Endothelial cell of umbilical vein (primary cell): ENCODE measurements at regions not wholly inside any gene's neighbourhood (a gene's known extent, or its start where the extent isn't known, plus 50 kb on each side); places are given as distances from the start of the nearest gene placed in this dataset.

Experiments
- BruUV-seq: library from RNA; stranded (reverse); fragments of 400-500 nt; replicated peaks from 2 replicates; lab custom pipeline; 2021; lab: Mats Ljungman, UMichigan
- CTCF ChIA-PET: fragments of 300-600, 350-600 bp; sonication (Branson Sonifier 250); formaldehyde crosslinking; loops from one replicate; lab custom pipeline; 2021; ENCODE audit warnings: antibody characterized with exemption, inconsistent platforms; lab: Charles Lee
- POLR2A ChIA-PET: fragments of 300-600, 350-600 bp; sonication (Branson Sonifier 250); formaldehyde crosslinking; loops from one replicate; lab custom pipeline; 2021; ENCODE audit warnings: antibody characterized with exemption, inconsistent platforms; lab: Charles Lee
- DNase-seq: peaks from one replicate; pipeline ENCODE4 v3.0.0-alpha.2; 2011; ENCODE audit warnings: low read depth, low spot score
- FAIRE-seq: peaks from 2 replicates; lab custom pipeline; 2011; peaks lifted over from hg19 to GRCh38; lab: Jason Lieb, UNC
- H2AFZ ChIP-seq: 2 replicates; pipeline ENCODE4 v1.6.0; 2012; ENCODE audit warnings: low read depth, low read length, control low read depth, inconsistent platforms
- H3K27ac ChIP-seq: 2 replicates; pipeline ENCODE4 v1.5.1; 2011; ENCODE audit warnings: low read depth, mild to moderate bottlenecking, control low read depth, low read length, moderate library complexity; ENCODE audit not compliant: insufficient read depth
- H3K27me3 ChIP-seq, 2 experiments: 2 replicates each; pipeline versions ENCODE4 v1.6.0 to v1.6.1; 2011; ENCODE audit warnings: low read length in 2 of 2, mixed read lengths in 1 of 2; ENCODE audit not compliant: control insufficient read depth in 2 of 2, insufficient read depth in 2 of 2
- H3K36me3 ChIP-seq, 2 experiments: 2 replicates in 1 of 2; 3 replicates in 1 of 2; pipeline ENCODE4 v1.5.1; 2011; ENCODE audit warnings: low read length in 2 of 2, mild to moderate bottlenecking in 1 of 2, moderate library complexity in 1 of 2; ENCODE audit not compliant: control insufficient read depth in 2 of 2, insufficient read depth in 2 of 2; ENCODE audit errors: extremely low read depth in 1 of 2
- H3K4me1 ChIP-seq: 3 replicates; pipeline ENCODE4 v1.5.1; 2011; ENCODE audit warnings: mild to moderate bottlenecking, low read length; ENCODE audit not compliant: control insufficient read depth, insufficient read depth; ENCODE audit errors: extremely low read depth
- H3K4me2 ChIP-seq: 2 replicates; pipeline ENCODE4 v1.6.1; 2011; ENCODE audit warnings: low read length, control low read depth, mixed read lengths; ENCODE audit not compliant: insufficient read depth
- H3K4me3 ChIP-seq, 3 experiments: fragments of 200-600 bp in 1 of 3; sonication (generic), shearing (Covaris generic) in 1 of 3; replicated peaks in 1 of 3; 2 replicates each; pipeline ENCODE4 v1.5.1; 2011 to 2016; ENCODE audit warnings: control low read depth in 3 of 3, low read length in 3 of 3, mild to moderate bottlenecking in 2 of 3, inconsistent platforms in 1 of 3, low read depth in 1 of 3, moderate library complexity in 1 of 3; ENCODE audit not compliant: insufficient read depth in 1 of 3
- H3K79me2 ChIP-seq: 2 replicates; pipeline ENCODE4 v1.6.0; 2012; ENCODE audit warnings: low read length, inconsistent platforms; ENCODE audit not compliant: control insufficient read depth, insufficient read depth
- H3K9ac ChIP-seq: replicated peaks from 2 replicates; pipeline ENCODE3; 2011; ENCODE audit warnings: low read length, control low read depth; ENCODE audit not compliant: insufficient read depth; ENCODE audit errors: extremely low read depth
- H3K9me1 ChIP-seq: replicated peaks from 3 replicates; pipeline ENCODE4 v1.6.0; 2011; ENCODE audit warnings: mild to moderate bottlenecking, low read length; ENCODE audit not compliant: control insufficient read depth, insufficient read depth; ENCODE audit errors: extremely low read depth
- H3K9me3 ChIP-seq: replicated peaks from 2 replicates; pipeline ENCODE4 v1.5.1; 2012; ENCODE audit warnings: low read length, inconsistent platforms; ENCODE audit not compliant: control insufficient read depth, insufficient read depth
- H4K20me1 ChIP-seq: replicated peaks from 2 replicates; pipeline ENCODE3; 2011; ENCODE audit warnings: mild to moderate bottlenecking, low read length; ENCODE audit not compliant: control insufficient read depth, insufficient read depth; ENCODE audit errors: extremely low read depth
- EZH2 ChIP-seq: IDR thresholded peaks from 2 replicates; pipeline ENCODE4 v1.6.1; 2012; ENCODE audit warnings: borderline replicate concordance, low read depth, mild to moderate bottlenecking, moderate library complexity, low read length, inconsistent platforms; ENCODE audit not compliant: severe bottlenecking
- FOS ChIP-seq: IDR thresholded peaks from 2 replicates; pipeline ENCODE4 v1.6.1; 2011; ENCODE audit warnings: mild to moderate bottlenecking, low read length, moderate library complexity, borderline replicate concordance; ENCODE audit not compliant: insufficient read depth
- GATA2 ChIP-seq: IDR thresholded peaks from 2 replicates; pipeline ENCODE4 v1.7.0; 2011; ENCODE audit warnings: low read depth, mild to moderate bottlenecking, moderate library complexity, mixed read lengths, low read length; ENCODE audit not compliant: insufficient read length, insufficient read depth
- JUN ChIP-seq: IDR thresholded peaks from 2 replicates; pipeline ENCODE4 v1.6.1; 2011; ENCODE audit warnings: borderline replicate concordance, low read depth; ENCODE audit not compliant: insufficient read length, insufficient read depth
- MYC ChIP-seq: IDR thresholded peaks from one replicate; pipeline ENCODE4 v1.6.1; 2011; ENCODE audit warnings: mild to moderate bottlenecking, low read depth, low read length
- POLR2A ChIP-seq: IDR thresholded peaks from 2 replicates; pipeline ENCODE4 v1.6.1; 2012; ENCODE audit warnings: low read depth, mild to moderate bottlenecking, control low read depth, low read length
- POLR2AphosphoS5 ChIP-seq: IDR thresholded peaks from 2 replicates; pipeline ENCODE4 v1.6.1; 2012; ENCODE audit warnings: low read depth, mild to moderate bottlenecking, control low read depth, low read length, moderate library complexity; ENCODE audit not compliant: insufficient read depth
- dilution Hi-C: fragments of 300-500 bp; cut with MboI; formaldehyde crosslinking; loops from one replicate; pipeline ENCODE4 v1.15.0; 2019; ENCODE audit warnings: low sequenced_read_pairs; ENCODE audit not compliant: extremely low pct_ligation_motif_present
- intact Hi-C: fragments of 100-400 bp; cut with micrococcal nuclease; formaldehyde crosslinking; loops from one replicate; pipeline ENCODE4 v1.10.0; 2022
- TF ChIP-seq, protein P1 (sequence below), 2 donors: IDR thresholded peaks; 1 replicate in 1 of 2; 2 replicates in 1 of 2; pipeline ENCODE4 v1.5.1; 2011; ENCODE audit warnings: low read length in 2 of 2, mild to moderate bottlenecking in 2 of 2, moderate library complexity in 2 of 2, control low read depth in 1 of 2, inconsistent platforms in 1 of 2, low read depth in 1 of 2; ENCODE audit not compliant: insufficient read depth in 1 of 2; ENCODE audit errors: extremely low read depth in 1 of 2
- TF ChIP-seq, protein P2 (sequence below): IDR thresholded peaks from 2 replicates; pipeline ENCODE4 v1.6.1; 2011; ENCODE audit not compliant: insufficient read depth, insufficient read length

DNA sequence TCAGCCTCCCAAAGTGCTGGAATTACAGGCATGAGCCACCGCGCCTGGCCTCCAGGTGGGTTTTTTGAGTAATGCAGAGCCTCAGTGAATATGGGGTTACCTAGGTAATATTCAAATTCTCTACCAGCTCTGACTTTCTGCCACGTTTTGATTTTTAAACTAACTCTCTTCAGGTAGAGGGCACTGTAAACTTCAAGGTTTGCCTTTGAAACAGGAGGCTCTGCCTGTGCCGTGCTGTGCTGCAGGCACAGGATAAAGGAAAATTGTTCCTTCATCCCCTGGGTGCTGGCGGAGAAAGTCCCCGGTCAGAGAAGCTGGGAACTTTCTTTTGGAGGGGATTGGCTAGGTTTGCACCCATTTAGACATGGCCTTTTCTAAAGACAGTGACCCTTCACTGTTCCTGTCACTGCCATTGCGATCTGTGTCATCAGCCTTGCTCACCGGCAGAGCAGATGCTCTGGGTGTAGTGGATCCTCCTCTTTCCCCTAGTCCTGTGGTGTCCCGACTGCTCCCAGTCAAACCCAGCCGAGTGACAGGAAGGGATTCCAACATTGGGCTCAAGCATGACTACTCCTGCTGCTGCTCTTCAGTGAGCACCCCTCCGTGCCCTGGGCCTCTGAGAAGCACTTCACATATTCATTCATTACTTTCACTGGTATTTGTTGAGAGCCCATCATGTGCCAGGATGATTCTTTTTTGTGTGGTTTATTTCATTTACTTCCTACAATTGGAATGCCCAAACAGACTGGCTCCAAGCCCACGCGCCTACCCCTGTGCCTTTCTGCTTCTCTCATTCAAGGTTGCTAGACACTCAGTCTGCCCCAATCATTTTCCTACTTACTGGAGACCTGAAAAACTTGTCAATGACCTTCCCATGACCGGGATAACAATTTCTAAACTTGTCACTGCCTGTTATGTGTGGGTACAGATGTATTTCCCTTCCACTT, 103.6 kb downstream of the TMEM30B start:
- Histone ChIP-seq H3K27me3 (no peaks in the 10 kb centered on the region), H3K9me1 (no peaks in the 10 kb centered on the region), H3K9me3 (no peaks in the 10 kb centered on the region), H3K4me2 (peak overlapping the region; percentile 78), H3K79me2 (no peaks in the 10 kb centered on the region), H3K4me1 (peaks cover 31% of the 10 kb centered on the region), H2AFZ (peak overlapping the region; percentile 48), H3K9ac (peak overlapping the region; percentile 95), H3K36me3 (no peaks in the 10 kb centered on the region), H4K20me1 (no peaks in the 10 kb centered on the region), H3K4me3 (no peak overlapping the region), H3K27ac (peak overlapping the region; percentile 99)
- no TSS peak for BruUV-seq
- FAIRE-seq (no peak), DNase-seq (no peak)
- TF ChIP-seq EZH2 (no peak), JUN (no peak), FOS (no peak)
- intact Hi-C loops (loop anchor here (1.0 to 2.0 kb wide), 8 partner anchors 29 to 553 kb away; partner anchors contain the start of genes SIX1, SLC38A6 and TRMT5), dilution Hi-C loops (no loop called here)
- CTCF ChIA-PET, result interaction anchor here (1.3 to 1.4 kb wide), 3 partner anchors 10 to 150 kb away, joined by 3 to 5 read pairs (median 4); no protein-coding TSS in a partner anchor
- POLR2A ChIA-PET, result interaction anchor here (0.7 kb wide), 1 partner anchor 48 kb away, joined by 4 read pairs; no protein-coding TSS in a partner anchor

DNA sequence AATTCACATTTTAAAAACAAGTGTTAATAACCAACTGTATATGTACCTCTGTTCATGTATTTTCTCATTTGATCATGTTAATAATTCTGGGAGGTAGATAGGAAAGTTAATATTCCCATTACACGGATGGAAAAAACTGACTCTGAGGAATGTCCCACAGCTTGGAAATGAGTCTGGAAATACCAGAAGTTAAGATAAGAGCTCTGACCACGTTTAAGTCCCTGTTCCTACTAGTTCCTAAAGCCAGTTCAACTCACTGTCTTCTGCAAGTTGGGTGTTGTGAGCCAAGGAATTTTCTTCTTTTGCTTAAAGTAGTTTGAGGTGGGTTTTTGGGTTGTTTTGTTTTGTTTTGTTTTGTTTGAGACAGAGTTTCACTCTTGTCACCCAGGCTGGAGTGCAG, 104.5 kb downstream of the TMEM30B start:
- no peaks in the 10 kb centered on the region for H3K27me3 ChIP-seq
- POLR2A ChIA-PET, result no interaction called here
- H3K36me3 ChIP-seq, result no peaks in the 10 kb centered on the region
- no peaks in the 10 kb centered on the region for H4K20me1 ChIP-seq
- TF ChIP-seq MYC (no peak), FOS (no peak), GATA2 (no peak), POLR2AphosphoS5 (no peak), EZH2 (no peak), JUN (no peak), POLR2A (no peak)
- TF ChIP-seq, protein P1, sequence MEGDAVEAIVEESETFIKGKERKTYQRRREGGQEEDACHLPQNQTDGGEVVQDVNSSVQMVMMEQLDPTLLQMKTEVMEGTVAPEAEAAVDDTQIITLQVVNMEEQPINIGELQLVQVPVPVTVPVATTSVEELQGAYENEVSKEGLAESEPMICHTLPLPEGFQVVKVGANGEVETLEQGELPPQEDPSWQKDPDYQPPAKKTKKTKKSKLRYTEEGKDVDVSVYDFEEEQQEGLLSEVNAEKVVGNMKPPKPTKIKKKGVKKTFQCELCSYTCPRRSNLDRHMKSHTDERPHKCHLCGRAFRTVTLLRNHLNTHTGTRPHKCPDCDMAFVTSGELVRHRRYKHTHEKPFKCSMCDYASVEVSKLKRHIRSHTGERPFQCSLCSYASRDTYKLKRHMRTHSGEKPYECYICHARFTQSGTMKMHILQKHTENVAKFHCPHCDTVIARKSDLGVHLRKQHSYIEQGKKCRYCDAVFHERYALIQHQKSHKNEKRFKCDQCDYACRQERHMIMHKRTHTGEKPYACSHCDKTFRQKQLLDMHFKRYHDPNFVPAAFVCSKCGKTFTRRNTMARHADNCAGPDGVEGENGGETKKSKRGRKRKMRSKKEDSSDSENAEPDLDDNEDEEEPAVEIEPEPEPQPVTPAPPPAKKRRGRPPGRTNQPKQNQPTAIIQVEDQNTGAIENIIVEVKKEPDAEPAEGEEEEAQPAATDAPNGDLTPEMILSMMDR (IDR thresholded peaks at IDR 0.05; ENCODE audit: extremely low read depth in 1 of 2, insufficient read depth in 1 of 2, low read depth in 1 of 2, low read length in 2 of 2), result no peak
- TF ChIP-seq, protein P2, sequence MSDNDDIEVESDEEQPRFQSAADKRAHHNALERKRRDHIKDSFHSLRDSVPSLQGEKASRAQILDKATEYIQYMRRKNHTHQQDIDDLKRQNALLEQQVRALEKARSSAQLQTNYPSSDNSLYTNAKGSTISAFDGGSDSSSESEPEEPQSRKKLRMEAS, result no peak
- DNase-seq (no peak), FAIRE-seq (no peak)
- H3K9me3 ChIP-seq, result no peaks in the 10 kb centered on the region
- H3K9ac ChIP-seq, result no peak overlapping the region
- intact Hi-C loops, result no loop called here
- no peak overlapping the region for H3K27ac ChIP-seq
- dilution Hi-C loops, result no loop called here
- H3K9me1 ChIP-seq, result no peaks in the 10 kb centered on the region
- H3K79me2 ChIP-seq, result no peaks in the 10 kb centered on the region
- H2AFZ ChIP-seq, result no peak overlapping the region
- CTCF ChIA-PET, result no interaction called here
- BruUV-seq, result no TSS peak
- H3K4me1 ChIP-seq, result peaks cover 28% of the 10 kb centered on the region
- H3K4me2 ChIP-seq, result no peak overlapping the region
- no peak overlapping the region for H3K4me3 ChIP-seq
